ENCODE measurements at regions not wholly inside any gene's neighbourhood (a gene's known extent, or its start where the extent isn't known, plus 50 kb on each side); places are given as distances from the start of the nearest gene placed in this dataset.
"Not testable (repeated sequence)": the region's sequence is repeated elsewhere in the genome, so short reads cannot be mapped to it uniquely, and the experiment has no call there.

DNA sequence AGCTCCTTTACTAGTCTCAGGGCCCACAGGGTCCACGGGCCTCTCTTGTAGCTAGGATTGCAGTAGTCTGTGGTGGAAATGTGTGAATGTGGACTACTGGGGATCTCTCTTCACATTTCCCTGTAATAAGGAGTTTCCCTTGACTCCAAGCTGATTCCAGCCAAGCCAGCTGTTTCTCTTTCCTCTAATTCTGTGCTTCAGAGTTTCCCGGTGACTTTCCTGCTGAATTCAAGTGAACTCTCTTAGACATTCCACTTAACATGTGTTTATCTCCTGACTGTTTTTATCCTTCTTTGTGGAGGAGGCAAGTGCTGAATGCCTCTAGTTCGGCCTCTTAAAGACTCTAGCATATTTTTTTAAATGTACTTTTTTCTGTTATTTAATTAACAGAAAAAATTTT, 354.0 kb upstream of the RGS18 start:
- 35% methylated on average over 3 of the region's 3 CpGs for WGBS (ENCODE audit: insufficient coverage, low coverage, low lambda C conversion rate, missing lambda C conversion rate)
- Histone ChIP-seq H3K9me3 (no peaks in the 10 kb centered on the region), H3K27ac (no peak overlapping the region), H3K36me3 (no peaks in the 10 kb centered on the region), H3K27me3 (no peaks in the 10 kb centered on the region), H3K4me3 (no peak overlapping the region), H3K4me1 (no peaks in the 10 kb centered on the region)
- intact Hi-C loops (cut with DNase I) = no loop called here
- TF ChIP-seq, protein P1, sequence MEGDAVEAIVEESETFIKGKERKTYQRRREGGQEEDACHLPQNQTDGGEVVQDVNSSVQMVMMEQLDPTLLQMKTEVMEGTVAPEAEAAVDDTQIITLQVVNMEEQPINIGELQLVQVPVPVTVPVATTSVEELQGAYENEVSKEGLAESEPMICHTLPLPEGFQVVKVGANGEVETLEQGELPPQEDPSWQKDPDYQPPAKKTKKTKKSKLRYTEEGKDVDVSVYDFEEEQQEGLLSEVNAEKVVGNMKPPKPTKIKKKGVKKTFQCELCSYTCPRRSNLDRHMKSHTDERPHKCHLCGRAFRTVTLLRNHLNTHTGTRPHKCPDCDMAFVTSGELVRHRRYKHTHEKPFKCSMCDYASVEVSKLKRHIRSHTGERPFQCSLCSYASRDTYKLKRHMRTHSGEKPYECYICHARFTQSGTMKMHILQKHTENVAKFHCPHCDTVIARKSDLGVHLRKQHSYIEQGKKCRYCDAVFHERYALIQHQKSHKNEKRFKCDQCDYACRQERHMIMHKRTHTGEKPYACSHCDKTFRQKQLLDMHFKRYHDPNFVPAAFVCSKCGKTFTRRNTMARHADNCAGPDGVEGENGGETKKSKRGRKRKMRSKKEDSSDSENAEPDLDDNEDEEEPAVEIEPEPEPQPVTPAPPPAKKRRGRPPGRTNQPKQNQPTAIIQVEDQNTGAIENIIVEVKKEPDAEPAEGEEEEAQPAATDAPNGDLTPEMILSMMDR (IDR thresholded peaks at IDR 0.05) = no peak
- no peak for TF ChIP-seq POLR2A (IDR thresholded peaks at IDR 0.05)
- ATAC-seq (no peak), DNase-seq (no peak)

DNA sequence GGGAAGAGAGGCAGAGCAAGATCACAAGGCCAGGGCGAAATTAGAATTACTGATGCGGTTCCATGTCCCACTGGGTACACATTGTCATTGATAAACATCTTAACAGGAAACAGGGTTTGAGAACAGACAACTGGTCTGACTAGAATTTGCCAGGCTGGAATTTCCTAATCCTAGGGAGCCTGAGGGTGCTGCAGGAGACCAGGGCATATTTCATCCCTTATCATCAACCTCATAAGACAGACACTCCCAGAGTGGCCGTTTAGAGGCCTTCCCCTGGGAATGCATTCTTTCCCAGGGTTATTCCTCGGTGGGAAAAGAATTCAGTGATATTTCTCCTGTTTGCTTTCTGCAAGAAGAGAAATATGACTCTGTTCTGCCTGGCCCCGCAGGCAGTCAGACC, 344.7 kb upstream of the RGS18 start:
- H3K27ac ChIP-seq; H3K4me3 ChIP-seq; H3K9me3 ChIP-seq; H3K36me3 ChIP-seq; H3K27me3 ChIP-seq; ATAC-seq; H3K4me1 ChIP-seq; DNase-seq; intact Hi-C loops (cut with DNase I): not testable (repeated sequence)
- WGBS (ENCODE audit: insufficient coverage, low coverage, low lambda C conversion rate, missing lambda C conversion rate) = 53% methylated on average over 2 of the region's 5 CpGs

DNA sequence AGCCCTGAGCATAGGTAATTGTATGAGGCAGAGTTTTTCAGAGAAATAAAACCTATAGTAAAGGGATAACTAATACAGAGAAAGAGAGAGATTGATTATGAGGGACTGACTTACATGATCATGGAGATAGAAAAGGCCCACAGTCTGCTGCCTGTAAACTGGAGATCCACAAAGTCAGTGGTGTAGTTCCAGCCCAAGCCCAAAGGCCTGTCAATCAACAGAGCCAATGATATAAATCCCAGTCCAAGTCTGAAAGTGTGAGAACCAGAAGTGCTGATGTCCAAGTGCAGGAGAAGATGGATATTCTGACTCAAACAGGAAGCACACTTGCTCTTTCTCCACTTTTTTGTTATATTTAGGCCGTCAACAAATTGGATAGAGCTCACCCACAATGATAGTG, 340.1 kb upstream of the RGS18 start:
- Histone ChIP-seq H3K4me3 (no peak overlapping the region), H3K9me3 (no peaks in the 10 kb centered on the region), H3K4me1 (no peaks in the 10 kb centered on the region), H3K27ac (no peak overlapping the region), H3K27me3 (no peaks in the 10 kb centered on the region), H3K36me3 (no peaks in the 10 kb centered on the region)
- intact Hi-C loops (cut with DNase I) = no loop called here
- DNase-seq (no peak), ATAC-seq (no peak)
- WGBS (ENCODE audit: insufficient coverage, low coverage, low lambda C conversion rate, missing lambda C conversion rate) = 31% methylated on average over 1 of the region's 1 CpG
- TF ChIP-seq POLR2A (IDR thresholded peaks at IDR 0.05) = no peak
- TF ChIP-seq, protein P1 (IDR thresholded peaks at IDR 0.05) = no peak

DNA sequence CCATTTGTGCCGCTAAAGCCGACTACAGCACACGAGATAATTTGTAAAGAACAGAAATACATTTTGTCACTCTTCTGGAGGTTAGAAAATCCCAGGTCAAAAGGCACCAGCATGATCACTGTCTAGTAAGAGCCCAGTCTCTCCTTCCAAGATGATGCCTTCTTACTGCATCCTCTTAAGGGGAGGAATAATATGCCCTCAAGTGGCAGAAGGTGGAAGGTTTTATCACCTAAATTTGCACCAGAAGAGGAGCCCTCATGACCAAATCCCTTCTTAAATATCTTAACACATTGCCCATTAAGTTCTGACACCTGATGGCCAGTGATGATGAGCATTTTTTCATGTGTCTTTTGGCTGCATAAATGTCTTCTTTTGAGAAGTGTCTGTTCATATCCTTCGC, 326.7 kb upstream of the RGS18 start:
- Histone ChIP-seq H3K9me3 (no peaks in the 10 kb centered on the region), H3K4me1 (no peaks in the 10 kb centered on the region), H3K27ac (no peak overlapping the region), H3K27me3 (no peaks in the 10 kb centered on the region), H3K36me3 (no peaks in the 10 kb centered on the region), H3K4me3 (no peak overlapping the region)
- DNase-seq (no peak), ATAC-seq (no peak)
- WGBS (ENCODE audit: insufficient coverage, low coverage, low lambda C conversion rate, missing lambda C conversion rate) = 60% methylated on average over 4 of the region's 4 CpGs
- TF ChIP-seq, protein P1 (IDR thresholded peaks at IDR 0.05) = no peak
- no peak for TF ChIP-seq POLR2A (IDR thresholded peaks at IDR 0.05)
- intact Hi-C loops (cut with DNase I) = no loop called here

DNA sequence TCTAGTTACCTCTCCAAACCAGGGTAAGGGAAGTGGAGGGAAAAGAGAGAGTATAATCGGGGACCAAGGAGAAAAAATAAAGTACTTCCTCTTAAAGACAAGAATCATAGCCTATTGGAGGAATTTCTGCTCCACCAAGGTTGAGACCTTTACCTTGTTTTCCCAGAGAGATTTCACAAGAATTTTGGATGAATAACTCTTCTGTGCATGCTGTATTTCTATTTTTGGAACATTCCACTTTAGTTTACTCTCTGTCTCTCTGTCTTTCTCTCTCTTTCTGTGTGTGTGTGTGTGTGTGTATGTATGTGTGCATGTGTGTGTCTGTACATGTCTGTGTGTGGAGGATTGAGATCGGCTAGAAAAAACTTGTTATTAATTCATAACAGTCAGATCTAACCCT, 318.4 kb upstream of the RGS18 start:
- Histone ChIP-seq H3K4me3 (no peak overlapping the region), H3K36me3 (no peaks in the 10 kb centered on the region), H3K9me3 (no peaks in the 10 kb centered on the region), H3K27me3 (no peaks in the 10 kb centered on the region), H3K4me1 (no peaks in the 10 kb centered on the region), H3K27ac (no peak overlapping the region)
- TF ChIP-seq POLR2A (IDR thresholded peaks at IDR 0.05) = no peak
- TF ChIP-seq, protein P1 (IDR thresholded peaks at IDR 0.05) = no peak
- ATAC-seq (no peak), DNase-seq (no peak)
- intact Hi-C loops (cut with DNase I) = no loop called here
- WGBS (ENCODE audit: insufficient coverage, low coverage, low lambda C conversion rate, missing lambda C conversion rate) = 31% methylated on average over 2 of the region's 2 CpGs
